ENCODE measurements at regions not wholly inside any gene's neighbourhood (a gene's known extent, or its start where the extent isn't known, plus 50 kb on each side); places are given as distances from the start of the nearest gene placed in this dataset.
A peak's percentile ranks its signal among the peaks of the same experiment; 100 is the strongest.

- Histone ChIP-seq H3K4me1 (no peaks in the 10 kb centered on the region), H3K4me3 (no peak overlapping the region), H3F3A (ENCODE audit: low read depth) (peaks cover 8% of the 10 kb centered on the region), H3K27ac (no peak overlapping the region), H3K4me2 (no peak overlapping the region), H3K9ac (no peak overlapping the region), H2AFZ (replicated peaks) (no peak overlapping the region), H3K27me3 (no peaks in the 10 kb centered on the region), H3K9me3 (ENCODE audit: low read depth) (no peaks in the 10 kb centered on the region), H3K79me2 (ENCODE audit: low read depth) (no peaks in the 10 kb centered on the region), H3K36me3 (no peaks in the 10 kb centered on the region), H4K20me1 (ENCODE audit: low read depth) (no peaks in the 10 kb centered on the region)
- no peaks in the 10 kb centered on the region for H3K27me3 Mint-ChIP-seq (ENCODE audit: insufficient read depth, low read depth)
- peaks cover under 1% of the 10 kb centered on the region for H3K4me1 Mint-ChIP-seq
- no peaks in the 10 kb centered on the region for H3K9me3 Mint-ChIP-seq
- H3K27ac Mint-ChIP-seq: no peak overlapping the region
- no peaks in the 10 kb centered on the region for H3K36me3 Mint-ChIP-seq
- no peak overlapping the region for H3K4me3 Mint-ChIP-seq
- no peak for TF ChIP-seq EZH2 (IDR thresholded peaks at IDR 0.05)
- TF ChIP-seq CTCF (IDR thresholded peaks at IDR 0.05): no peak
- no peak for TF ChIP-seq EZH2phosphoT487 (IDR thresholded peaks at IDR 0.05)
- no peak for DNase-seq (ENCODE audit: low spot score)
Measured at GRCh38 chr11:80587906-80588305, 1147.1 kb upstream of the TENM4 start.

DNA sequence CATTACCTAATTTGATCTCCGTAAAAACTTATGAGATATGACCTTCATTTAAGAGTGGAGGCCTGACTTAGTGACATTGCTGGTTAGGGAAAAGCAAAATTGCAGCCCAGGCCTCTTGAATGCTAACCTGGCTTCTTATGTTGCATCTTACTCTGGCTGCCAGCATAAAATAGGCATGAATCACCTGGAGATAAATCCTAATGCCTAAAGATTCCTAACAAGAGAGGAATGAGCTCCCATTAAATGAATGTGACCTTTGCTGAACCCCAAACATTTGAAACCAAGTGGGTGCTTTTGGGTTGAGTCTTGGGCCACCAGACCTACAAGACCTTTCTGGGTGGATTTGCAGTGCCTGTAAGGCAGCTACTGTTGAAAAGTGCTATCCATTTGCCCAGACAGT lies 1145.6 kb upstream of the TENM4 start:
- H3K4me1 Mint-ChIP-seq: no peaks in the 10 kb centered on the region
- H3K27ac Mint-ChIP-seq: no peak overlapping the region

GRCh38 chr11:80584661-80585060 lies 1143.8 kb upstream of the TENM4 start:
- no peak for TF ChIP-seq EZH2phosphoT487 (IDR thresholded peaks at IDR 0.05)
- no peak for TF ChIP-seq EZH2 (IDR thresholded peaks at IDR 0.05)
- no peak for TF ChIP-seq CTCF (IDR thresholded peaks at IDR 0.05)
- no peaks in the 10 kb centered on the region for H3K9me3 Mint-ChIP-seq

More for the DNA sequence above, 1145.6 kb upstream of the TENM4 start:
- Mint-ChIP-seq H3K36me3 (no peaks in the 10 kb centered on the region), H3K9me3 (no peaks in the 10 kb centered on the region), H3K27me3 (ENCODE audit: insufficient read depth, low read depth) (peaks cover 2% of the 10 kb centered on the region), H3K4me3 (no peak overlapping the region)
- H3K27me3 ChIP-seq: no peaks in the 10 kb centered on the region
- TF ChIP-seq CTCF (IDR thresholded peaks at IDR 0.05): no peak
- TF ChIP-seq EZH2 (IDR thresholded peaks at IDR 0.05): no peak
- no peak for TF ChIP-seq EZH2phosphoT487 (IDR thresholded peaks at IDR 0.05)
- H4K20me1 ChIP-seq (ENCODE audit: low read depth): no peaks in the 10 kb centered on the region
- H3F3A ChIP-seq (ENCODE audit: low read depth): peaks cover 8% of the 10 kb centered on the region
- peak overlapping the region; percentile 82 for H2AFZ ChIP-seq (replicated peaks)
- DNase-seq (ENCODE audit: low spot score): no peak
- H3K9me3 ChIP-seq (ENCODE audit: low read depth): no peaks in the 10 kb centered on the region
- H3K27ac ChIP-seq: no peak overlapping the region
- H3K9ac ChIP-seq: no peak overlapping the region
- H3K4me2 ChIP-seq: no peak overlapping the region
- no peaks in the 10 kb centered on the region for H3K4me1 ChIP-seq
- H3K79me2 ChIP-seq (ENCODE audit: low read depth): no peaks in the 10 kb centered on the region
- no peak overlapping the region for H3K4me3 ChIP-seq
- H3K36me3 ChIP-seq: no peaks in the 10 kb centered on the region

More at GRCh38 chr11:80584661-80585060, 1143.8 kb upstream of the TENM4 start:
- H3K27ac ChIP-seq: no peak overlapping the region
- H3K9me3 ChIP-seq (ENCODE audit: low read depth): no peaks in the 10 kb centered on the region
- Mint-ChIP-seq H3K27me3 (ENCODE audit: insufficient read depth, low read depth) (peaks cover 2% of the 10 kb centered on the region), H3K4me3 (no peak overlapping the region), H3K4me1 (no peaks in the 10 kb centered on the region), H3K36me3 (no peaks in the 10 kb centered on the region), H3K27ac (no peak overlapping the region)
- no peak overlapping the region for H2AFZ ChIP-seq (replicated peaks)
- peaks cover 8% of the 10 kb centered on the region for H3F3A ChIP-seq (ENCODE audit: low read depth)
- no peak overlapping the region for H3K4me3 ChIP-seq
- no peak for DNase-seq (ENCODE audit: low spot score)
- H3K79me2 ChIP-seq (ENCODE audit: low read depth): no peaks in the 10 kb centered on the region
- H3K9ac ChIP-seq: no peak overlapping the region
- no peaks in the 10 kb centered on the region for H3K36me3 ChIP-seq
- H3K4me1 ChIP-seq: no peaks in the 10 kb centered on the region
- H4K20me1 ChIP-seq (ENCODE audit: low read depth): no peaks in the 10 kb centered on the region
- no peak overlapping the region for H3K4me2 ChIP-seq
- H3K27me3 ChIP-seq: no peaks in the 10 kb centered on the region

All from neural progenitor cell (in vitro differentiated cells).